ENCODE measurements at regions not wholly inside any gene's neighbourhood (a gene's known extent, or its start where the extent isn't known, plus 50 kb on each side); places are given as distances from the start of the nearest gene placed in this dataset.

DNA sequence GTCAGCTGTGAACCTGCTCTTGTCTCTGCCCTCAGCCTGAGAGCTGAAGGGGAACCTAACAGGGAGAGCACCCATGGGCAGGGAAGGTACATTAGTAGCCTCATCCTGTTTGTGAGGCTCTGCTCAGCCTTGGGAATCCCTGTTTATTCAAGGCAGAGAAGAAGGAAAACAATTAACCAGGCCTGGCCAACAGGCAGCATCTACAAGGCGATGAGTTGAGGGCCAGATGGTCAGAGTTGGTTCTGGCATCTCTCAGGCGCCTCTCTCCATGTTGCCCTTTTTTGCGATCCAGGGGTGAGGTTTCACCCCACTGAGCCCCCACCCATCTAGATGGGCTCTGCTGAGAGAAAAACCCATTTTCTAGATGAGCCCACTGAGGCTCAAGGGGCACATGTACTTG is 54.0 kb upstream of the TOP3B start:
- Histone ChIP-seq H4K20me1 (replicated peaks in 1 of 2; ENCODE audit: control insufficient read depth in 1 of 2, insufficient read depth in 2 of 2, low read length in 2 of 2) (no peaks in the 10 kb centered on the region), H2AFZ (ENCODE audit: low read length) (no peak overlapping the region), H3K23me2 (ENCODE audit: low read depth, low read length) (no peaks in the 10 kb centered on the region), H3K4ac (replicated peaks; ENCODE audit: insufficient read length, low read depth, low read length) (no peak overlapping the region), H4K5ac (ENCODE audit: insufficient read length, low read depth, low read length) (no peak overlapping the region), H4K91ac (replicated peaks; ENCODE audit: insufficient read length, low read length) (no peak overlapping the region), H2BK5ac (ENCODE audit: low read depth, low read length) (no peak overlapping the region), H2BK12ac (ENCODE audit: low read depth, low read length) (no peak overlapping the region), H3K18ac (ENCODE audit: extremely low read depth, low read length) (no peak overlapping the region), H3K27me3 (replicated peaks in 1 of 4; ENCODE audit: control insufficient read depth in 3 of 4, extremely low read depth in 1 of 4, insufficient read depth in 3 of 4, low read length in 3 of 4) (peaks cover 78 to 99% (median 92%) of the 10 kb centered on the region in 4 experiments), H3K36me3 (ENCODE audit: control insufficient read depth in 2 of 4, insufficient read depth in 4 of 4, low read length in 3 of 4) (no peaks in the 10 kb centered on the region), H3K27ac (ENCODE audit: low read depth, low read length) (no peak overlapping the region), H3K4me3 (ENCODE audit: extremely low read depth in 1 of 4, insufficient read depth in 2 of 4, low read depth in 3 of 4, low read length in 4 of 4) (no peak overlapping the region), H3K14ac (ENCODE audit: insufficient read length) (no peak overlapping the region), H3K9ac (replicated peaks in 1 of 4; ENCODE audit: extremely low read depth in 1 of 4, low read depth in 3 of 4, low read length in 3 of 4) (no peak overlapping the region), H3K9me3 (ENCODE audit: insufficient read depth in 2 of 2, low read depth in 1 of 2, low read length in 1 of 2) (no peaks in the 10 kb centered on the region), H3K4me2 (ENCODE audit: insufficient read depth in 1 of 2, low read depth in 2 of 2, low read length in 2 of 2) (no peak overlapping the region), H3K79me1 (ENCODE audit: low read depth, low read length) (no peaks in the 10 kb centered on the region), H2BK120ac (replicated peaks; ENCODE audit: low read depth, low read length) (no peak overlapping the region), H2BK20ac (ENCODE audit: low read length) (no peak overlapping the region), H3K23ac (ENCODE audit: insufficient read length) (no peak overlapping the region), H3K79me2 (ENCODE audit: control insufficient read depth in 1 of 2, insufficient read depth in 2 of 2, low read length in 2 of 2) (no peaks in the 10 kb centered on the region), H4K8ac (ENCODE audit: extremely low read depth, insufficient read depth, low read length) (no peak overlapping the region), H2BK15ac (ENCODE audit: low read length) (peak overlapping the region; percentile 6; the same call in 1 of the 2 replicates), H3K4me1 (replicated peaks in 1 of 4; ENCODE audit: control insufficient read depth in 3 of 4, insufficient read depth in 4 of 4, low read length in 3 of 4) (no peaks in the 10 kb centered on the region), H3K56ac (replicated peaks; ENCODE audit: insufficient read length, low read depth, low read length) (no peak overlapping the region), H2AK5ac (ENCODE audit: low read depth, low read length) (no peak overlapping the region)
- POLR2A ChIA-PET (ENCODE audit: partially characterized antibody), result no interaction called here
- TF ChIP-seq EP300 (IDR thresholded peaks at IDR 0.05; ENCODE audit: borderline replicate concordance in 1 of 2, low read depth in 2 of 2, low read length in 2 of 2) (no peak), ASH2L (IDR thresholded peaks at IDR 0.05; ENCODE audit: low read length) (no peak), SP4 (IDR thresholded peaks at IDR 0.05; ENCODE audit: low read length) (no peak), ZNF274 (IDR thresholded peaks at IDR 0.05; ENCODE audit: borderline replicate concordance, extremely low read depth, low read length) (no peak), TCF12 (IDR thresholded peaks at IDR 0.05; ENCODE audit: low read depth, low read length) (no peak)
- TF ChIP-seq, protein P1, sequence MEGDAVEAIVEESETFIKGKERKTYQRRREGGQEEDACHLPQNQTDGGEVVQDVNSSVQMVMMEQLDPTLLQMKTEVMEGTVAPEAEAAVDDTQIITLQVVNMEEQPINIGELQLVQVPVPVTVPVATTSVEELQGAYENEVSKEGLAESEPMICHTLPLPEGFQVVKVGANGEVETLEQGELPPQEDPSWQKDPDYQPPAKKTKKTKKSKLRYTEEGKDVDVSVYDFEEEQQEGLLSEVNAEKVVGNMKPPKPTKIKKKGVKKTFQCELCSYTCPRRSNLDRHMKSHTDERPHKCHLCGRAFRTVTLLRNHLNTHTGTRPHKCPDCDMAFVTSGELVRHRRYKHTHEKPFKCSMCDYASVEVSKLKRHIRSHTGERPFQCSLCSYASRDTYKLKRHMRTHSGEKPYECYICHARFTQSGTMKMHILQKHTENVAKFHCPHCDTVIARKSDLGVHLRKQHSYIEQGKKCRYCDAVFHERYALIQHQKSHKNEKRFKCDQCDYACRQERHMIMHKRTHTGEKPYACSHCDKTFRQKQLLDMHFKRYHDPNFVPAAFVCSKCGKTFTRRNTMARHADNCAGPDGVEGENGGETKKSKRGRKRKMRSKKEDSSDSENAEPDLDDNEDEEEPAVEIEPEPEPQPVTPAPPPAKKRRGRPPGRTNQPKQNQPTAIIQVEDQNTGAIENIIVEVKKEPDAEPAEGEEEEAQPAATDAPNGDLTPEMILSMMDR (IDR thresholded peaks at IDR 0.05; ENCODE audit: control extremely low read depth in 1 of 3, insufficient read depth in 1 of 3, low read depth in 1 of 3, low read length in 3 of 3), result no peak
- FAIRE-seq (no peak), DNase-seq (ENCODE audit: low read depth in 1 of 2, low spot score in 2 of 2) (no peak)
- CTCF ChIA-PET (ENCODE audit: partially characterized antibody), result interaction anchor here (0.6 to 1.5 kb wide), 6 partner anchors 10 to 169 kb away, joined by 3 to 4 read pairs (median 3); no protein-coding TSS in a partner anchor
- WGBS, 2 experiments (ENCODE audit: extremely low coverage in 1 of 2, insufficient coverage in 1 of 2, insufficient read length in 1 of 2, insufficient replicate concordance in 2 of 2, low coverage in 1 of 2, low lambda C conversion rate in 2 of 2, missing lambda C conversion rate in 1 of 2), result 84% methylated on average over 3 of the region's 3 CpGs; no CpG with 5 or more reads in 1 of the 2 experiments
